Effector CD4-positive, alpha-beta T cell (primary cell): ENCODE measurements at regions not wholly inside any gene's neighbourhood (a gene's known extent, or its start where the extent isn't known, plus 50 kb on each side); places are given as distances from the start of the nearest gene placed in this dataset.

ENCODE experiments used
- DNase-seq: peaks from one replicate; pipeline ENCODE4 v3.0.0-alpha.2; 2020

GRCh38 chr2:7473135-7473771 lies 556.0 kb downstream of the RNF144A start:
- DNase-seq, result no peak

- no peak for DNase-seq
These were observed 559.2 kb downstream of the RNF144A start for GRCh38 chr2:7476371-7476770.

GRCh38 chr2:7479603-7480002 lies 562.4 kb downstream of the RNF144A start:
- no peak for DNase-seq

- no peak for DNase-seq
These were observed 563.2 kb downstream of the RNF144A start for GRCh38 chr2:7480431-7480830.

- DNase-seq, result no peak
These were observed 573.5 kb downstream of the RNF144A start for GRCh38 chr2:7490672-7491071.

- DNase-seq, result no peak
These were observed 575.5 kb downstream of the RNF144A start for GRCh38 chr2:7492719-7493118.

GRCh38 chr2:7497178-7497577 lies 580.0 kb downstream of the RNF144A start:
- DNase-seq, result no peak

GRCh38 chr2:7499018-7499417 lies 581.8 kb downstream of the RNF144A start:
- DNase-seq, result no peak

- DNase-seq, result no peak
These were observed 585.1 kb downstream of the RNF144A start for GRCh38 chr2:7502336-7502735.

- no peak for DNase-seq
These were observed 591.2 kb downstream of the RNF144A start for GRCh38 chr2:7508296-7508943.

- no peak for DNase-seq
These were observed 593.1 kb downstream of the RNF144A start for GRCh38 chr2:7510353-7510752.

- DNase-seq, result no peak
These were observed 596.6 kb downstream of the RNF144A start for GRCh38 chr2:7513834-7514233.

GRCh38 chr2:7515327-7515726 lies 598.1 kb downstream of the RNF144A start:
- DNase-seq, result no peak

GRCh38 chr2:7516484-7517063 lies 599.4 kb downstream of the RNF144A start:
- no peak for DNase-seq

- no peak for DNase-seq
These were observed 599.9 kb downstream of the RNF144A start for GRCh38 chr2:7517088-7517487.

- DNase-seq, result no peak
These were observed 600.6 kb downstream of the RNF144A start for GRCh38 chr2:7517851-7518250.

- no peak for DNase-seq
These were observed 606.4 kb downstream of the RNF144A start for GRCh38 chr2:7523481-7524120.

- no peak for DNase-seq
These were observed 607.0 kb downstream of the RNF144A start for GRCh38 chr2:7524195-7524594.

- no peak for DNase-seq
These were observed 608.5 kb downstream of the RNF144A start for GRCh38 chr2:7525746-7526145.

- no peak for DNase-seq
These were observed 610.0 kb downstream of the RNF144A start for GRCh38 chr2:7527165-7527722.

- no peak for DNase-seq
These were observed 612.8 kb downstream of the RNF144A start for GRCh38 chr2:7530001-7530400.

GRCh38 chr2:7539077-7539476 lies 621.9 kb downstream of the RNF144A start:
- no peak for DNase-seq

- no peak for DNase-seq
These were observed 622.5 kb downstream of the RNF144A start for GRCh38 chr2:7539760-7540159.
